AG09319 (cell line): ENCODE measurements at regions not wholly inside any gene's neighbourhood (a gene's known extent, or its start where the extent isn't known, plus 50 kb on each side); places are given as distances from the start of the nearest gene placed in this dataset.

Experiments used
- DNase-seq: peaks from one replicate; pipeline ENCODE4 v3.0.0-alpha.2; 2010; ENCODE audit warnings: low read depth; ENCODE audit errors: extremely low read depth
- CTCF ChIP-seq: IDR thresholded peaks from 2 replicates; pipeline ENCODE4 v1.5.1; 2011; ENCODE audit warnings: low read depth, mild to moderate bottlenecking, inconsistent platforms, low read length, moderate library complexity

- no peak for TF ChIP-seq CTCF
- DNase-seq, result no peak
These were observed 106.9 kb downstream of the RIPK4 start for GRCh38 chr21:41659791-41660560.

- TF ChIP-seq CTCF, result no peak
- no peak for DNase-seq
These were observed 109.8 kb downstream of the RIPK4 start for GRCh38 chr21:41656946-41657525.

GRCh38 chr21:41655259-41655658, 111.6 kb downstream of the RIPK4 start:
- no peak for TF ChIP-seq CTCF
- DNase-seq, result no peak

GRCh38 chr21:41653954-41654491, 112.8 kb downstream of the RIPK4 start:
- no peak for DNase-seq
- no peak for TF ChIP-seq CTCF

- no peak for TF ChIP-seq CTCF
- no peak for DNase-seq
These were observed 113.5 kb downstream of the RIPK4 start for GRCh38 chr21:41653243-41653953.

- no peak for DNase-seq
- TF ChIP-seq CTCF, result no peak
These were observed 115.0 kb downstream of the RIPK4 start for GRCh38 chr21:41651830-41652229.

- no peak for TF ChIP-seq CTCF
- no peak for DNase-seq
These were observed 115.4 kb downstream of the RIPK4 start for GRCh38 chr21:41651406-41651805.
